GM18870 (cell line): ENCODE measurements at regions not wholly inside any gene's neighbourhood (a gene's known extent, or its start where the extent isn't known, plus 50 kb on each side); places are given as distances from the start of the nearest gene placed in this dataset.
"Not testable (repeated sequence)": the region's sequence is repeated elsewhere in the genome, so short reads cannot be mapped to it uniquely, and the experiment has no call there.

Source experiments
- ATAC-seq: cut with Tn5 transposase; IDR thresholded peaks from one replicate; pipeline ENCODE4 v1.9.1; 2021; ENCODE audit warnings: moderate library complexity; ENCODE audit not compliant: unreplicated experiment

GRCh38 chr5:89869346-89869745, 540.2 kb downstream of the CETN3 start:
- ATAC-seq = no peak

- no peak for ATAC-seq
Measured at GRCh38 chr5:89866410-89866809, 543.1 kb downstream of the CETN3 start.

GRCh38 chr5:89864941-89865340, 544.6 kb downstream of the CETN3 start:
- no peak for ATAC-seq

GRCh38 chr5:89857790-89858189, 551.8 kb downstream of the CETN3 start:
- no peak for ATAC-seq

GRCh38 chr5:89855417-89855816, 554.1 kb downstream of the CETN3 start:
- ATAC-seq = no peak

- ATAC-seq = no peak
Measured at GRCh38 chr5:89851911-89852310, 557.6 kb downstream of the CETN3 start.

GRCh38 chr5:89850513-89850865, 559.1 kb downstream of the CETN3 start:
- no peak for ATAC-seq

GRCh38 chr5:89849830-89850512, 559.6 kb downstream of the CETN3 start:
- ATAC-seq = no peak

GRCh38 chr5:89847743-89848142, 561.8 kb downstream of the CETN3 start:
- ATAC-seq = no peak

GRCh38 chr5:89844548-89844947, 565.0 kb downstream of the CETN3 start:
- ATAC-seq = no peak

- ATAC-seq = no peak
Measured at GRCh38 chr5:89842531-89842930, 567.0 kb downstream of the CETN3 start.

- no peak for ATAC-seq
Measured at GRCh38 chr5:89840906-89841305, 568.6 kb downstream of the CETN3 start.

GRCh38 chr5:89830691-89831090, 578.9 kb downstream of the CETN3 start:
- ATAC-seq = no peak

- ATAC-seq = no peak
Measured at GRCh38 chr5:89827960-89828359, 581.6 kb downstream of the CETN3 start.

GRCh38 chr5:89827359-89827758, 582.2 kb downstream of the CETN3 start:
- no peak for ATAC-seq

- no peak for ATAC-seq
Measured at GRCh38 chr5:89826938-89827337, 582.6 kb downstream of the CETN3 start.

GRCh38 chr5:89823046-89823445, 586.5 kb downstream of the CETN3 start:
- no peak for ATAC-seq

- ATAC-seq = no peak
Measured at GRCh38 chr5:89817841-89818240, 591.7 kb downstream of the CETN3 start.

GRCh38 chr5:89816038-89816437, 593.5 kb downstream of the CETN3 start:
- no peak for ATAC-seq

GRCh38 chr5:89800735-89801134, 608.8 kb downstream of the CETN3 start:
- not testable (repeated sequence) for ATAC-seq

GRCh38 chr5:89794504-89794903, 615.1 kb downstream of the CETN3 start:
- ATAC-seq = not testable (repeated sequence)

- not testable (repeated sequence) for ATAC-seq
Measured at GRCh38 chr5:89779734-89780133, 629.8 kb downstream of the CETN3 start.

- no peak for ATAC-seq
Measured at GRCh38 chr5:89777758-89778157, 631.8 kb downstream of the CETN3 start.
